ENCODE measurements at regions not wholly inside any gene's neighbourhood (a gene's known extent, or its start where the extent isn't known, plus 50 kb on each side); places are given as distances from the start of the nearest gene placed in this dataset.
"Not testable (repeated sequence)": the region's sequence is repeated elsewhere in the genome, so short reads cannot be mapped to it uniquely, and the experiment has no call there.

GRCh38 chr17:83204230-83204725 is 124.9 kb downstream of the METRNL start:
- no peak for ATAC-seq

DNA sequence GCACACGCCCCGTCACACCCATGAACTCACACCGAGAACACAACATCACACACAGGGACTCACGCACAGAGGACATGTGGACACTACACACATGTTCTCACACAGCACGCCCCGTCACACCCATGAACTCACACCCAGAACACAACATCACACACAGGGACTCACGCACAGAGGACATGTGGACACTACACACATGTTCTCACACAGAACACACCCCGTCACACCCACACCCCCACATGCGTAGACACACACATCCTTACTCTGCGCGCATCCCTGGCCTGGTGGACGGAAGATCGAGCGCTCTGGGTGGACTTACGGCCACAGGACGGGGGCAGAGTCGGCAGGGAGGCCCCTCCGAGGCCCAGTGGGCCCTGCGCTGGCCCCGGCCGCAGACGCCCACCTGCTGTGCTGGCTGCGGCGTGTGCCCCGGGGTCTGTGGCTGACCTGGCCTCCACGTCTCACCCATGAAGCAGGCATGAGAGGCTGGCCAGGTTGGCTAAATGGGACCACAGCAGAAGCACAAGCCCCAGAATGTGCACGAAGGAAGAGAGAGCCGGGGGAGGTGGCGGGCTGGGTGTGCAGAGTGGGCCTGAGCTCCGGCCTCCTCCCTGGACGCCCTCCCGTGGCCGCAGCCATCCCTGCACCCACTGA is 125.5 kb downstream of the METRNL start:
- not testable (repeated sequence) for ATAC-seq

GRCh38 chr17:83205387-83206035 is 126.1 kb downstream of the METRNL start:
- not testable (repeated sequence) for ATAC-seq

DNA sequence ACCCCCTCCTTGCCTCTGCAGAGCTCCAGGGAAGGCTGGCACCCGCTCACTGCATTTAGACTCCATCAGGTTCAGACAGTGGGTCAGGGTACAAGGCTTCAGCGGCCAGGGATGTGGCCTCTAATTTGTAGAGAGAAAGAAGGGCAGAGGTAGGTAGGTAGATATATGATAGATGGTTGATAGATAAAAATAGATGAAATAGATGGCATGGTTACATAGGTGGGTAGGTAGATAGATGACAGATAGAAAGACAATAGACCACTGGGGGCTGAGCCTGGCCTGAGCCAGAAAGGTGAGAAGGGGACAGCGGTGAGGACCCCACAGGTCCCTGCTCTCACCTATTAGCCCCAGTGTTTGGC is 126.6 kb downstream of the METRNL start:
- ATAC-seq = not testable (repeated sequence)

DNA sequence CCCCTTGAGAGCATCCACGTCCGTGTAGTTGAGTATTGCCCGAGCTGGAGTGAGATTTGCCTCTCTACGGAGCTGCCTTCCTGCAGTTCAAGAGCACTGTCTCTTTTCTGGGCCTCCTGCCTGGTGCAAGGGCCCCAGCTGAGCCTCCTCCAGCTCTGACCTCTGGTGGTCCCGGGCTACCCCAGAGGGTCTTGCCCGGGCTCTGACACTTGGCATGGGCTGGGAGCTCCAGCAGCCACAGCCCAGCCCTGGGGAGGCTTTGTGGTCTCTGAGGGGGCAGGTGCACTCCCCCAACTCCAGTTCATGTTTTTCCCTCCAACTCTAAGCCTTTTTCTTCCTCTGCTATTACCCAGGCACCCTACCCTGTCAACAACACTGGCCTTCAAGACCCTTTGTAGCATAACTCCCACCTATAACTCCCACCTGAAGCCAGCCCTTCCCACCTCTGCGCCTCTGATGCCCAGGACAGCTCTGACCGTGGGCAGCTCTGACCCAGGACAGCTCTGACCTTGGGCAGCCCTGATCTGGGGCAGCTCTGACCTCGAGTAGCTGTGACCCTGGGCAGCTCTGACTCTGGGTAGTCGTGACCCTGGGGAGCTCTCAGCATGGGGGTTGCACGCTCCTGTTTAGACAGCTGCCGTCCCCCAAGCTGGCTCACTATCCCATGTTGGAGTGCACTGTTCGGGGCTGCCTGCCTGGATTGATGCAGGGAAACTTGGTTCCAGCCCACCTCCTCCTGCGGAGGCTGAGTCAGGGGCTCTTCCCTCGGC is 127.6 kb downstream of the METRNL start:
- not testable (repeated sequence) for ATAC-seq

- peak; percentile 56 for ATAC-seq
Measured at GRCh38 chr17:83247001-83247400, 167.6 kb downstream of the METRNL start.
